Ovary (tissue), 7 donors: ENCODE measurements at regions not wholly inside any gene's neighbourhood (a gene's known extent, or its start where the extent isn't known, plus 50 kb on each side); places are given as distances from the start of the nearest gene placed in this dataset.

Experiments used
- DNase-seq, 5 donors: peaks; one replicate each; pipeline ENCODE4 v3.0.0-alpha.2; 2019 to 2020
- H3K27ac ChIP-seq, 2 donors: fragments of 200-600 bp; one replicate each; pipeline versions ENCODE4 v1.5.1 to v1.8.0; 2019 to 2022
- H3K27me3 ChIP-seq: fragments of 200-600 bp; one replicate; pipeline ENCODE4 v1.8.0; 2022
- H3K36me3 ChIP-seq: fragments of 200-600 bp; sonication (generic); one replicate; pipeline ENCODE4 v1.5.1; 2019
- H3K4me1 ChIP-seq: one replicate; pipeline ENCODE4 v1.8.1; 2013; ENCODE audit warnings: mild to moderate bottlenecking, moderate library complexity; ENCODE audit not compliant: insufficient read depth
- H3K4me3 ChIP-seq: fragments of 200-600 bp; sonication (generic); one replicate; pipeline ENCODE4 v1.5.1; 2017
- H3K9me3 ChIP-seq, 2 donors: fragments of 200-600 bp in 1 of 2; sonication (generic) in 1 of 2; one replicate each; pipeline versions ENCODE4 v1.5.1 to v1.8.1; 2013 to 2019; ENCODE audit warnings: mild to moderate bottlenecking in 1 of 2, moderate library complexity in 1 of 2
- EP300 ChIP-seq: sonication (generic); formaldehyde crosslinking; IDR thresholded peaks from one replicate; pipeline ENCODE4 v1.6.1; 2017; ENCODE audit warnings: antibody characterized with exemption
- POLR2A ChIP-seq: fragments of 450-650 bp; IDR thresholded peaks from one replicate; pipeline ENCODE4 v1.6.1; 2017; ENCODE audit warnings: antibody characterized with exemption, mild to moderate bottlenecking, moderate library complexity
- WGBS, 3 donors: extraction: QIAGEN DNeasy Blood & Tissue Kit in 1 of 3; methylation state at CpG; one replicate each; pipeline versions ENCODE4 v1.1.5 to v1.1.7; 2013 to 2017; 5-methylcytosine and 5-hydroxymethylcytosine counted together
- intact Hi-C, 4 donors: fragments of 100-400 bp; cut with DNase I; formaldehyde crosslinking; loops; one replicate each; pipeline versions ENCODE4 v1.11.0 to v1.15.1; 2022 to 2023
- TF ChIP-seq, protein P1 (sequence below), 3 donors: fragments of 450-650 bp in 2 of 3; fragments of 200-600 bp in 1 of 3; IDR thresholded peaks; one replicate each; pipeline versions ENCODE4 v1.5.1 to v1.8.0; 2016 to 2022; ENCODE audit warnings: antibody characterized with exemption in 3 of 3, mild to moderate bottlenecking in 1 of 3
- donor health status: DM: no; HTN: no; CAD: no; lungs with moderate emphysema.
- donor health status: DM: no; HTN: no; CAD: no.
- donor health status: Bipolar disorder and iron deficiency.
- donor health status: DM: no; HTN: no; CAD: no.
- donor health status: DM: yes; HTN: yes; CAD: no.

DNA sequence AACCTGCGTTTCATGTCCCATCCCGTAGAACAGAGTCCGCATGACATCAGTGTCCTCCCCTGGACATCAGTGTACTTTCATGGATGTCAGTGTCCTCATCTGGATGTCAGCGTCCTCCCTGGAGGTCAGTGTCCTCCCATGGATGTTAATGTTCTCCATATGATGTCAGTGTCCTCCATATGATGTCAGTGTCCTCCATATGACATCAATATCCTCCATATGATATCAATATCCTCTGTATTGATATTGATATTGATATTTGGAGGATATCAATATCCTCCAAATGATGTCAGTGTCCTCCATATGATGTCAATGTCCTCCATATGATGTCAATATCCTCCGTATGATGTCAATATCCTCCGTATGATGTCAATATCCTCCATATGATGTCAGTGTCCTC is 284.9 kb downstream of the AJAP1 start:
- DNase-seq: no peak
- Histone ChIP-seq H3K36me3 (no peaks in the 10 kb centered on the region), H3K4me1 (peaks cover 12% of the 10 kb centered on the region), H3K27me3 (no peaks in the 10 kb centered on the region), H3K9me3 (no peaks in the 10 kb centered on the region), H3K27ac (no peak overlapping the region), H3K4me3 (no peak overlapping the region)
- WGBS, 3 donors: 80 to 83% (median 82%) methylated on average over 6 of the region's 6 CpGs
- TF ChIP-seq, protein P1, sequence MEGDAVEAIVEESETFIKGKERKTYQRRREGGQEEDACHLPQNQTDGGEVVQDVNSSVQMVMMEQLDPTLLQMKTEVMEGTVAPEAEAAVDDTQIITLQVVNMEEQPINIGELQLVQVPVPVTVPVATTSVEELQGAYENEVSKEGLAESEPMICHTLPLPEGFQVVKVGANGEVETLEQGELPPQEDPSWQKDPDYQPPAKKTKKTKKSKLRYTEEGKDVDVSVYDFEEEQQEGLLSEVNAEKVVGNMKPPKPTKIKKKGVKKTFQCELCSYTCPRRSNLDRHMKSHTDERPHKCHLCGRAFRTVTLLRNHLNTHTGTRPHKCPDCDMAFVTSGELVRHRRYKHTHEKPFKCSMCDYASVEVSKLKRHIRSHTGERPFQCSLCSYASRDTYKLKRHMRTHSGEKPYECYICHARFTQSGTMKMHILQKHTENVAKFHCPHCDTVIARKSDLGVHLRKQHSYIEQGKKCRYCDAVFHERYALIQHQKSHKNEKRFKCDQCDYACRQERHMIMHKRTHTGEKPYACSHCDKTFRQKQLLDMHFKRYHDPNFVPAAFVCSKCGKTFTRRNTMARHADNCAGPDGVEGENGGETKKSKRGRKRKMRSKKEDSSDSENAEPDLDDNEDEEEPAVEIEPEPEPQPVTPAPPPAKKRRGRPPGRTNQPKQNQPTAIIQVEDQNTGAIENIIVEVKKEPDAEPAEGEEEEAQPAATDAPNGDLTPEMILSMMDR (IDR thresholded peaks at IDR 0.05): no peak
- TF ChIP-seq POLR2A: no peak
- no peak for TF ChIP-seq EP300
- intact Hi-C loops: no loop called here

DNA sequence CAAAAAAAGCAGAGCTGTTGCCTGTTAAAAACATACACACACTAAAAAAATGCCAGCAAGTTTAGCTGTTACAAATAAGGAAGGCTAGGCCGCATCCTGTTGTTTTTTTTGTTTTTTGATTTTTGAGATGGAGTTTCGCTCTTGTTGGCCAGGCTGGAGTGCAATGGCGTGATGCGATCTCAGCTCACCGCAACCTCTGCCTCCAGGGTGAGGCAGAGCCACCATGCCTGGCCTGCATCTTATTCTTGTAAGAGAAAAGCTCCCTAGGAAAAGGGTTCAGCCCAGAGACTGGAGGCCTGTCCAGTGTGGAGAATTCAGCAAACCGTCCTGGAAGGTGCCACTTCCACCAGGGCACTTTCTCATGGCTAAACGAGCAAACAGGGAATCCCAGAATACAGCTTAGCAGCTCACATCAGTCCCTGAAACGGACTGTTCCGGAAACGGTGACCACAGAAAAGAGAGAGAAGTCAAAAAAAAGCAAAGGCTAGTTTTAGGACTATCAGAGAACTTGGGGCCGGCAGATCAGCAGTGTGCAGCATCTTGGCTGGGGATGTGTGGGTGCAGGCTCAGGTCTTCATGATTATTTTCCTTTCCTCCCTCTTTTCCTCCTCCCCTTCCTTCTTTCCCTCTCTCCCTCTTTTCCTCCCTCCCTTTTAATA is 283.6 kb downstream of the AJAP1 start:
- no peaks in the 10 kb centered on the region for H3K27me3 ChIP-seq
- 88 to 93% (median 93%) methylated on average over 11 of the region's 11 CpGs for WGBS, 3 donors
- intact Hi-C loops: no loop called here

DNA sequence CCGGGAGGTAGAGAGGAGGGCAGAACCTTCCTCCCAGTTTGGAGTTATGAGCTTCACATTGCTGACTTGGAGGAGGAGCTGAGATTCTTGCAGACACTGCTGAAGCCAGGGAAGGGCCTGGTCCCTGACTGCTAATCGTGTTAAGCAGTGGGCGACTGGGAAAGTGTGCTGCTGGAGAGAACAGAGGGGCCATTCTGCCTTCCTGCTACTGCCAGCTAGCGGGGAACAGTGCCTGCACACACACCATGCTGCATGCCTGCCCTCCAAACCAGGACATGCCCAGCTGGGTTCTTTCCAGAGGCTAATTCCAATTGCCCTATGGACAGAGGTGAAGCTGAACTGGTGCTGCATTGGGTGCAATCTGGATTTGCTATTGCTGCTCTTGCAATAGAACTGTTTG is 281.4 kb downstream of the AJAP1 start:
- H3K9me3 ChIP-seq: no peaks in the 10 kb centered on the region
- intact Hi-C loops: no loop called here
- H3K27me3 ChIP-seq: no peaks in the 10 kb centered on the region
- H3K36me3 ChIP-seq: no peaks in the 10 kb centered on the region
- 52 to 69% (median 62%) methylated on average over 4 of the region's 4 CpGs for WGBS, 3 donors
- no peaks in the 10 kb centered on the region for H3K4me1 ChIP-seq
- no peak overlapping the region for H3K4me3 ChIP-seq
- no peak for TF ChIP-seq POLR2A
- TF ChIP-seq EP300: no peak
- TF ChIP-seq, protein P1 (IDR thresholded peaks at IDR 0.05): no peak
- no peak for DNase-seq
- H3K27ac ChIP-seq: no peak overlapping the region

More for the DNA sequence above, 283.6 kb downstream of the AJAP1 start:
- DNase-seq: no peak
- Histone ChIP-seq H3K27ac (no peak overlapping the region), H3K4me3 (no peak overlapping the region), H3K9me3 (no peaks in the 10 kb centered on the region), H3K36me3 (no peaks in the 10 kb centered on the region), H3K4me1 (peaks cover 5% of the 10 kb centered on the region)
- TF ChIP-seq, protein P1 (IDR thresholded peaks at IDR 0.05): no peak
- TF ChIP-seq POLR2A: no peak
- no peak for TF ChIP-seq EP300

DNA sequence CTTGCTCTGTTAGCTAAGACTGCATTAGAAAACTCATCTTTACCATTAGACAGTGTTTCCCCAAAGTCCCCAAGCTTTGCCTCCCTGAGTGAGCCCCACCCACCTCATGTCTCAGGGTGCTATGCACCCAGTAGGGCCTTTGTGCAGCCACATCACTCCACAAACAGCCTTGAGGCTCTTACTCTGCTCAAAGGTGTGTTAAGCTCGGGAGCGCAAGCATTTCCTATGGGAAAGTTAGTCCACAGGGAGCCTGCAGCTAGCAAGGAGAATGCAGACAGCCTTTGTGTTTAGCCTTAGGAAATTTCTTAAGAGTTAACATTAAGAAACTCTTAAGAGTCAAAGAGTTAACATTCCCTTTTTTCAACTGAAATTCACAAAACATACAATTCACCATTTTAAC is 278.8 kb downstream of the AJAP1 start:
- Histone ChIP-seq H3K27ac (no peak overlapping the region), H3K9me3 (no peaks in the 10 kb centered on the region), H3K27me3 (no peaks in the 10 kb centered on the region), H3K36me3 (no peaks in the 10 kb centered on the region), H3K4me3 (no peak overlapping the region), H3K4me1 (no peaks in the 10 kb centered on the region)
- intact Hi-C loops: no loop called here
- 83 to 91% (median 88%) methylated on average over 2 of the region's 2 CpGs for WGBS, 3 donors
- no peak for DNase-seq
- TF ChIP-seq EP300 (no peak), POLR2A (no peak)
- TF ChIP-seq, protein P1 (IDR thresholded peaks at IDR 0.05): no peak
